GM18519 (cell line): ENCODE measurements at regions not wholly inside any gene's neighbourhood (a gene's known extent, or its start where the extent isn't known, plus 50 kb on each side); places are given as distances from the start of the nearest gene placed in this dataset.
"Not testable (repeated sequence)": the region's sequence is repeated elsewhere in the genome, so short reads cannot be mapped to it uniquely, and the experiment has no call there.

Experiments used
- ATAC-seq: cut with Tn5 transposase; IDR thresholded peaks from one replicate; pipeline ENCODE4 v1.9.1; 2021; ENCODE audit warnings: mild to moderate bottlenecking, moderate library complexity; ENCODE audit not compliant: unreplicated experiment, low FRiP score

GRCh38 chr9:129561594-129562281, 59.2 kb downstream of the C9orf50 start:
- ATAC-seq: no peak

DNA sequence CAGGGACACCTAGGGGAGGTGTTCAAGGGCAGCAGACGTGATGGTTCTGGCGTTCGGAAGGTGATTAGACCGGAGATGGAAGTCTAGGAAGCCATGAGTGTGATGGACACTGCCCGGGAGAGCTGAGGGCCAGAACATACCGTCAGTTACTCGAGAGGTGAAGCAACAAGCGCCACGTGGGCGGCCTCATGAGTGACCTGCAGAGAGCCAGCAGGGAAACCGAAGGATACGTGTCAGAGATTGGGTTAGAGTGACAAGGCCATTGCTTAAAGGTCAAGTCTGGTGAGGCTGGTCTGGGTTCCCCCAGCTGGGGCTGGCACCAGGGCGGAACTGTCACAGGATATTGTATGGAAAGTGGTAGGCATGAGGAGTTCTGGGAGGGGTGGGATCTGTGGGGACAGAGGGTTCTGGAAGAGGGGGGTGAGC, 60.0 kb downstream of the C9orf50 start:
- no peak for ATAC-seq

DNA sequence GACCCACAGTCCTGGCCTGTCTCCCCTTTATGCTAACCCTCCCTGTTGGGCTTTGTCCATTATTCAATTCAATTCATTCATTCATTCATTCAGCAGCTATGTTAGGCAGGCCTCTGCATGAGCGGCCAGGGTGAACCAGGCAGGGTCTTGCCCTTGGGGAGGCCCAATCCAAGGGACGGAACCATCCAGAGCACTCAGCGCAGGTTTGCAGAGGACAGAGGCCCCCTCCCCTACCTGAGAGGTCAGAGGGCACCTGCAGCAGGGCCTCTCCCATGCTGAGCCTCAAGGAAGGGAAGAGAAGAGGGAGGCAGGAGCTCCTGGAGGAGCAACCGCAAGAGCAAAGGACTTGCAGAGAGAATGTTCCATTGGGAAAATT, 61.4 kb downstream of the C9orf50 start:
- no peak for ATAC-seq

- ATAC-seq: no peak
These were observed 62.1 kb downstream of the C9orf50 start for GRCh38 chr9:129558551-129559505.

- no peak for ATAC-seq
These were observed 62.8 kb downstream of the C9orf50 start for GRCh38 chr9:129558063-129558550.

DNA sequence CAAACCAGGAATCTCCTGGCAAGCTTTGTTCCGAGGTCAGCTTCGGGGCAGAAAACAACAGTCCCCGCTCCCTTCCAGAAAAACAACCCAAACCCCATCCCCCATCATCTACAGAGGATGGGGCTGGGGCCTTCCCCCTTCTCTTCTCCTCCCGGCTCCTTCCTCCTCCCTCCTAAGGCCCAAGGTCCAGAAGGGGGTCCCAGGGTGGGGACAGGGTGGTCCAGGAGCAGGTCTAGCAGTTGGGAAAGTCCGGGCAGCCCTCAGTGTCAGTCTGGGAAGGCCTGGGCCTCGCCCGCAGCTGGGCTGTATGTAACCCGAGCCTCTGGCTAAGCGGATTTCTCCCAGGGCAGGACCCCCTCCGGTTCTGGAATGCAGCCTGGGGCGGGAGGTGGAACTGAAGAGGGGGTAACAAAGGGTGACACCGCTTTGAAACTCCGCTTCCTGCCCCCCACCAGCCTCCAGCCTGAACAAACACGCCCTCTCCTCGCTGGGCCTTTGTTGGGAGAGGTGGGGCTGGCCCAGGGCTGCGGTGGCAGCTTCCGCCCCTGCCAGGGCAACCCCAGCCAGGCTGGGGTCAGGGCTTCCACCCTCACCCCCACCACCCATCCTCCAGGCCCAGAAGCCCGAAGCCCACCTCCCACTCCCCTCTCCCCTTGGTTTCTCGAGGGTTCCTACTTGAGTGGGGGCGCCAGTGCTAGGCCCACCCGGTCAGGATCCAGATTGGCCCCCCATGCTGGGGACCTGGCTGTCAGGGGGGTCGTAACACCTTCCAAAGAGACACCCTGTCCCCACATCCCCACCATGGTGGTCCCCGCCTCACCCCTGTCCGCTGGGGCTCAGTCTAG, 63.5 kb downstream of the C9orf50 start:
- ATAC-seq: no peak

- no peak for ATAC-seq
These were observed 64.3 kb downstream of the C9orf50 start for GRCh38 chr9:129556491-129557191.

- no peak for ATAC-seq
These were observed 65.2 kb downstream of the C9orf50 start for GRCh38 chr9:129555512-129556215.

DNA sequence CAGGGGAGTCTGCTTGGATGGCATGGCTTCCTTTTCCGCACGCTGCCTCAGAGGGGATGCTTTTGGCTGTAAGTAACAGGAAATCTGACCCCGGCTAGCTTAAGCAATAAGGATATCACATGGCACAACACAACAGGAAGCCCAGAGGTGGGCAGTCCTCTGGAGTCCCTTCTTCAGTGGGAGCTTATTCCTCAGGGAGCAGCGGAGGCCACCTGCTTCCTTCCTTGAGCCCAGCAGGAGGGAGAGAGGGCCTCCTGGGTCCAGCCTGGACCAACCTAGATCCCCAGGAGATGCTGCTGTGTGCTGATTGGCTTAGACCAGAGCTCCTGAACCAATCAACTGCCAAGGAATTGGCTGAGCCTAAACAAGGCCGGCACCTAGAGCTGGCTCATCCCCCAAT, 66.3 kb downstream of the C9orf50 start:
- no peak for ATAC-seq

- no peak for ATAC-seq
These were observed 67.6 kb downstream of the C9orf50 start for GRCh38 chr9:129553277-129553676.

GRCh38 chr9:129552064-129552463, 68.8 kb downstream of the C9orf50 start:
- no peak for ATAC-seq

DNA sequence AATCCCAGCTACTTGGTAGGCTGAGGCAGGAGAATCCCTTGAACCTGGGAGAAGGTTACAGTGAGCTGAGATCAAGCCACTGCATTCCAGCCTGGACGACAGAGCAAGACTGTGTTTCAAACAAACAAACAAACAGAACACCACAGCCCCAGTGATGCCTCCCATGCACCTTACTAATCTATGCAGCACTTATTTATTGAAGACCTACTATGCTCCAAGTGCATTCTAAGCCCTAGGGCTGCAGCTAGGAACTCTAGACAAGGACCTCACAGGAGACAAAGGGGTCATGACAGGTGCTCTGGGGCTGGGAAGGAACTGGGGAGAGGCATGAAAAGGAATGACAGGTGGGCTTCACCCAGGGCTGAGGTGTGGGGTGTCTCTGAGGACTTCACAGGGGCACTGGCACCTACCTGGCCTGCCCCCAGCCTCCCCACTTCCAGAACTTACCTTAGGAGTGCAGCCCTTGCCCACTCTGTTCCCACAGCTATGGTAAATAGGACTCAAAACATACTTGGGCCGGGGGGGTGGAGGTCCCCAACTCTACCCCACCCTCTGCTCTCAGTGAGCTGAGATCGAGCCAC, 69.4 kb downstream of the C9orf50 start:
- ATAC-seq: no peak

DNA sequence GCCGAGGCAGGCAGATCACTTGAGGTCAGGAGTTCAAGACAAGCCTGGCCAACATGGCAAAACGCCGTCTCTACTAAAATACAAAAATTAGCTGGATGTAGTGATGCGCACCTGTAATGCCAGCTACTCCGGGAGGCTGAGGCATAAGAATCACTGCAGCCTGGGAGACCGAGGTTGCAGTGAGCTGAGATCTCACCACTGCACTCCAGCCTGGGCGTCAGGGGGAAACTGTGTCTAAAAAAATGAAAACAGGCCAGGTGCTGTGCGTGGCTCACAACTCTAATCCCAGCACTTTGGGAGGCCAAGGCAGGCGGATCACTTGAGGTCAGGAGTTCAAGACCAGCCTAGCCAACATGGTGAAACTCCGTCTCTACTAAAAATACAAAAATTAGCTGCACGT, 69.9 kb downstream of the C9orf50 start:
- not testable (repeated sequence) for ATAC-seq

DNA sequence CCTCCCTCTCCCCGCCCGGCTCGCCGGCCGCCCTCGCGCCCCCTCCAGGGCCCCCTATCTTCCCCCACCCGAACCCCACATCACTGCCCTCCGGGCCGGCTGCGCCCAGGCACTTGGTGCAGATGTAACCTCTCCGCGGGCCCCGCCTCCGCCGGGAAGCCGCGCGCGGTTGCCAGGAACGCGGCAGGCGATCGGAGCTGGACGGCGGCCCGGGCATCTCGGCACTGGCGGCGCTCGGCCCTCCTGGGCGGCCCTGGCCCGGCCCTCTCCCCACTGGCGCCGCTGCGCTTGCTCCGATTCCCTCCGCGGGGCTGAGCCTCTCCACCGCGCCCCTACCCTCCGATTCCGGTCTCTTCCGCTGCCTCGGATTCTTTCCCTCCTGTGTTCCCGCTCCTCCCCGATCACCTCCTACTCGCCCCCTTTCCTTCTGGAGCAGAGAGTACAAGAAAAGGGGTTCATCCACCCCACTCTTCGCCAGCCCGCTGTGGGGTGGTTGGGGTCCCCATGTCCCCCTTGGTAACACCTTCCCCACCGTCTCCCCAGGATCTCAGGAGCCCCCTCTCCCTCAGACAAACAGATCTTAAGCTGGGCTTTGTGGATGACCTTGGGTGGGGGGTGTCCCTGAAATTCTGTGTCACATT, 70.6 kb downstream of the C9orf50 start:
- ATAC-seq: no peak

DNA sequence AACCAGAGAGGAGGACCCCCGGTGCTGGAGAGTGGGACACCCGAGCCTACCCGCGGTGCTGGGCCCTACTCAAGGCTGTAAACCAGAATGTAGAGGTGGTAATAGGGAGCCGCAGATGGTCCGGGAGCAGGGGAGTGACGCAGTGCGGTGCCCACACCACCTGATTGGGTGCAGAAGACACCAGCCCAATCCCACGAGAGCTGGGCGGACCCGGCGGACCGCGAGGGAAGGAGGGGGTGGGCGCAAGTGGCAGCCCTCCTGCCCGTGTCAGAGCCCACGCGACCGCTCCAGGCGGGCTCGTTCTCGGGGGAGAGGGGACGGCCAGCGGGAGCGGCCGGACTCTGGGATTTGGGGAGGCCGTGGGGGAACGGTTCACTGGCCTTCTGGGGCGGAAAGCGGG, 71.2 kb downstream of the C9orf50 start:
- ATAC-seq: no peak

- ATAC-seq: no peak
These were observed 71.8 kb downstream of the C9orf50 start for GRCh38 chr9:129549139-129549538.

DNA sequence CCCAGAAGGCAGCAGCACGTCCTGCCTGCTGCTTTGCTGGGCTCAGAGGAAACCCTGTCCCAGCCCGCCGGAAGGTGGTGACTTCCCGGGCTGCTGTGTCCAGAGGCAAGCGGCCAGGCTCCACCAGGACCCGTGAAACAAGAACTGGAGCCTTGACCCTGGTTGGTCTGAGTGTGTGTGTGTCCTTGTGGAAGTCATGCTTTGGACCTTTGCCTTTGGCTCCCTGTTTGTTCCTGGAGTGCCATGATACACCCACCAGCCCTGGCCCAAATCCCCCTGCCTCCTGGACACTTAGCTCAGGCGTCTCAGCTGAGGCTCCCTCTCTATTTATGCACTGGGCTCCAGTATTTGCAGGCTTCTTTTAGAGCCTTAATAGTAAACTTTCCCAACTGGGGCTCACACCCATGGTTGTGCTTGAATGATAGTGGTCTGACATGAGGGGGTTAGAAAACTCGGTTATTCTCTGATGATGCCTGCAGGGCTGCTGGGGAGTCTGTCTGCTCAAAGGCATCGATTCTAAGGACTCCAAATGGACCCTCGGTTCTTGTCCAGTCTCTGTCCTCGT, 72.2 kb downstream of the C9orf50 start:
- no peak for ATAC-seq

DNA sequence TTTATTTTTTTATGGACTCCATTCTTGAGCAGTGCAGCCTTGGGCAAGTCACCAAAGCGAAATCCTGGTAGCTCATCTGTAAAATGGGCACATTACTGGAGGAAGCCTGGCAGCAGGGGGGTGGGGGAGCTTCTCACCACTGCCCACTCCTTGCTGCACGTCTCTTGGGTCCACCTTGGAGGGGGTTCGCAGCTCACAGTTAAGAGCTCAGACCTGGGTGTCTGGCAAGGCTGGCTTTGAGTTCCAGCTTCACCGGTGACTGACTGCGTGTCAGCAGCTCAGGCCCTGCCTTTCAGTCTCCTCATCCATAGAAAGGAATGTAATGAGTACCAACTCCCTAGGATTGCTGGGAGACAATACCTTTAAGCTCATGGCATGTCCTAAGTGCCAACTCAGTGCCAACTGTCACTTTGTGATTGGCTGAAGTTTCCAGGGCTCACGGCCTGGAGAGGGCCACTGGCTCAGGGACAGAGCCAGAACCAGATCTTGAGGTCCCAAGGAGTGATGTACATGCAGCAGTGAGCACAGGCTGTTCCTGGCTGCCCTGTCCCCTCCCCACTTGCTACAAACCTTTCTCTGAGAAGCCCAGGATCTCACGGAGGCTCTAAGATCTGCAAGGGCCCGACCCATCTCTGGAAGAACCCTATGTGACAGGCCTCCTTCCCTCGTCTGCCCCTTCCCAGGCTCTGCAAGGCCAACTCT, 72.9 kb downstream of the C9orf50 start:
- no peak for ATAC-seq
